ENCODE measurements at regions not wholly inside any gene's neighbourhood (a gene's known extent, or its start where the extent isn't known, plus 50 kb on each side); places are given as distances from the start of the nearest gene placed in this dataset.
"Not testable (repeated sequence)": the region's sequence is repeated elsewhere in the genome, so short reads cannot be mapped to it uniquely, and the experiment has no call there.

DNA sequence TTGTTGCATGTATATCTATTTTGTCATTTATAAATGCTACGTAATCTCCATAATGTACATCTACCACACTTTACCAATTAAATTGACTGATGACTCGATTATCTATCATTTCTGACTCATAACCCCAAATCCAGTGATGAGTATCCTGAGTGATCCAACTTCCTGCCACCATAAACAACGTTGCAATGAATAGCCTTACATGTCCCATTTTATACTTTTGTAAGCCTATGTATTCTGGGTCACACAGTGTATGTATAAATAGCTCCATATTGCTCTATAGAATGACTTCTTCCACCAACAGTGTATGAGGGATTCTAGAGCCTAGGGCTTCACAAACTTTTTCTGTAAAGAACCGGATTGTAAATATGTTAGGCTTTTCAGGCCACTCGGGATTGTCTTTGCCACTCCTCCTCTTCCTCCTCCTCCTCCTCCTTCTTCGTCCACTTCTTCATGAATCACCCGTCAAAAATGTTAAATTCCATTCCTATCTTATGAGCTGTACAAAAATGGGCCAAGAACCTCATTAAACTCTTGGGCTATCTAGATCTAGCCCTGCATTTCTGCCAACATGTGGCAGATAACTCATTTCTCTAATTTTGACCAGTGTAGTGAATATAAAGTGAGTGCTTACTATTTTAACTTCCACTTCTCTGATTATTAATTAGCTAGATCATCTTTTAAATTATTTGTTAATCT lies 672.2 kb upstream of the AMOT start:
- TF ChIP-seq, protein P1, sequence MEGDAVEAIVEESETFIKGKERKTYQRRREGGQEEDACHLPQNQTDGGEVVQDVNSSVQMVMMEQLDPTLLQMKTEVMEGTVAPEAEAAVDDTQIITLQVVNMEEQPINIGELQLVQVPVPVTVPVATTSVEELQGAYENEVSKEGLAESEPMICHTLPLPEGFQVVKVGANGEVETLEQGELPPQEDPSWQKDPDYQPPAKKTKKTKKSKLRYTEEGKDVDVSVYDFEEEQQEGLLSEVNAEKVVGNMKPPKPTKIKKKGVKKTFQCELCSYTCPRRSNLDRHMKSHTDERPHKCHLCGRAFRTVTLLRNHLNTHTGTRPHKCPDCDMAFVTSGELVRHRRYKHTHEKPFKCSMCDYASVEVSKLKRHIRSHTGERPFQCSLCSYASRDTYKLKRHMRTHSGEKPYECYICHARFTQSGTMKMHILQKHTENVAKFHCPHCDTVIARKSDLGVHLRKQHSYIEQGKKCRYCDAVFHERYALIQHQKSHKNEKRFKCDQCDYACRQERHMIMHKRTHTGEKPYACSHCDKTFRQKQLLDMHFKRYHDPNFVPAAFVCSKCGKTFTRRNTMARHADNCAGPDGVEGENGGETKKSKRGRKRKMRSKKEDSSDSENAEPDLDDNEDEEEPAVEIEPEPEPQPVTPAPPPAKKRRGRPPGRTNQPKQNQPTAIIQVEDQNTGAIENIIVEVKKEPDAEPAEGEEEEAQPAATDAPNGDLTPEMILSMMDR (IDR thresholded peaks at IDR 0.05): no peak
- Histone ChIP-seq H3K4me3 (no peak overlapping the region), H3K4me1 (peaks cover 0 to 4% (median 0%) of the 10 kb centered on the region in 4 donors), H3K27me3 (no peaks in the 10 kb centered on the region), H3K36me3 (no peaks in the 10 kb centered on the region), H3K9me3 (no peaks in the 10 kb centered on the region), H3K27ac (no peak overlapping the region)
- intact Hi-C loops (cut with DNase I; ENCODE audit: low total_unique reads): no loop called here
- DNase-seq: no peak

DNA sequence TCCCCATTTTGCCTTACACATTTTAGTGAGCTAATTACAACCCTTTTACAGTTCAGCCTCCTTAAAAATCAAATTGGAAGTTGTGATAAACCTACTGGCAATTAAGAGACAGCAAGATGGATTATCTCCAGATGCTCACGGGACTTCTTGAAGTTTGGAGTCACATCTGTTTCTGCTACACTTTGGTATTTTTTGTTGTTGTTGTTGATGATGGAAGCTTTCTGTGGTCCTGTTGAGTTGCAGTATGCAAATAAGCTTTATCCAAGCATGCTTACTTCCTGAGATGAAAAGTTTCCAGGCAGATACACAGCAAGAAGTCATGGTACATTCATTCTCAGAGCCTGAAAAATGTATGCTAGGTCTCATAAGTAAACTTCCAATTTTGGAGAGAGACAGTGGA lies 670.0 kb upstream of the AMOT start:
- Histone ChIP-seq H3K4me1 (peaks cover 0 to 4% (median 0%) of the 10 kb centered on the region in 4 donors), H3K4me3 (no peak overlapping the region), H3K36me3 (no peaks in the 10 kb centered on the region), H3K27ac (no peak overlapping the region), H3K27me3 (no peaks in the 10 kb centered on the region), H3K9me3 (no peaks in the 10 kb centered on the region)
- no peak for DNase-seq
- intact Hi-C loops (cut with DNase I; ENCODE audit: low total_unique reads): no loop called here
- TF ChIP-seq, protein P1 (IDR thresholded peaks at IDR 0.05): no peak

DNA sequence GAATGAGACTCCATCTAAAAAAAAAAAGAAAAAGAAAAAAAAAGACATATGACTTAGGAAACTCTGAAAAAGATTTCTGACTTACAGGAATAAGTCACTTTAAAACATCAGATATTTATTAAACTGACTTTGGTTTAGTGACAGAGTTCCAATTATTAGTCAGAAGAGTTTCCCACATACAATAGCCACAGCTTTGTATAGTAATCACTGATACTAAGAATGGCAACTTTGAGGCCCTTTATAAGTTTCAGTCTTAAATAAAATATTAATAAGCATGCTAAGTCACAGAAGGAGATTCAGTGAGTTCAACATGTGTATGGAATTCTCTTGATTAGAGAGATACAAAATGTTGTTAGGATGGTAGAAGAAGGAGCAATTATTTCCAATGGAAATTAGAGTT lies 652.3 kb upstream of the AMOT start:
- Histone ChIP-seq H3K27ac (no peak overlapping the region), H3K4me3 (no peak overlapping the region), H3K27me3 (no peaks in the 10 kb centered on the region), H3K36me3 (no peaks in the 10 kb centered on the region), H3K9me3 (no peaks in the 10 kb centered on the region), H3K4me1 (no peaks in the 10 kb centered on the region)
- intact Hi-C loops (cut with DNase I; ENCODE audit: low total_unique reads): no loop called here
- no peak for DNase-seq
- TF ChIP-seq, protein P1 (IDR thresholded peaks at IDR 0.05): no peak

DNA sequence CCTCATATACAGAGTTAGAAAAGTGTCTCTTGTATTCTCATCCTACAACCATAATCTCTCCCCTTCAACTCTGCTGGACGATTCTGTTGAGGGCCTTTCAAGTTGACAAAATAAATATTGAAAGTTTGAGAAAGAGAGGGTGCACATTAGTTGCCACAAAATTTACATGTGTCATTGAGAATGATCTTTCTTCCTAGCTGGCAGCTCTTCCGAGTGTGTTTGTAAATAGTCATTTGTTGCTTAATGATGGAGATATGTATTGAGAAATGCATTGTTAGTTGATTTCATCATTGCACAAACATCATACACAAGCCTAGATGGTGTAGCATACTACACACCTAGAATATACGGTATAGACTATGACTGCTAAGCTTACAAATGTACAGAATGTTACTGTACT lies 632.8 kb upstream of the AMOT start:
- Histone ChIP-seq H3K4me1 (no peaks in the 10 kb centered on the region), H3K9me3 (no peaks in the 10 kb centered on the region), H3K36me3 (no peaks in the 10 kb centered on the region), H3K27me3 (no peaks in the 10 kb centered on the region), H3K4me3 (no peak overlapping the region), H3K27ac (no peak overlapping the region)
- DNase-seq: no peak
- intact Hi-C loops (cut with DNase I; ENCODE audit: low total_unique reads): no loop called here
- TF ChIP-seq, protein P1 (IDR thresholded peaks at IDR 0.05): no peak

DNA sequence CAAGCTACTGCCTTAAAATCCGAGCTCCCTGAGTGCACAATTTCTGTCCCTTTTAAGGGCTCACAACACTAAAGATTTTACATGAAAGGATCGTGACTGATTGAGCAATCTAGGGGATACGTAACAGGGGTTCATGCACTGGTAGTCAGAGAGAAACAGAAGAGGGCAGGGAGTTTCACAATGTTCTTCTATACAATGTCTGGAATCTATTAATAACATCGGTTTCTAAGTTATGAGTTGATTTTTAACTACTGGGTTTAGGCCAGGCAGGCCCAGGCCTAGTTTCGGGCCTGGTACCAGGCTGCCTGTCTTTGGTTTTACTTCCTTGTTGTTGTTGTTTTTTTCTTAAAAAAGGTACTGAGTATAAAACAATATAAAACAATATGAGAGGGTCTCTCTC lies 632.4 kb upstream of the AMOT start:
- H3K27me3 ChIP-seq; H3K27ac ChIP-seq; H3K9me3 ChIP-seq; intact Hi-C loops (cut with DNase I; ENCODE audit: low total_unique reads); H3K36me3 ChIP-seq; H3K4me1 ChIP-seq; DNase-seq; H3K4me3 ChIP-seq: not testable (repeated sequence)

DNA sequence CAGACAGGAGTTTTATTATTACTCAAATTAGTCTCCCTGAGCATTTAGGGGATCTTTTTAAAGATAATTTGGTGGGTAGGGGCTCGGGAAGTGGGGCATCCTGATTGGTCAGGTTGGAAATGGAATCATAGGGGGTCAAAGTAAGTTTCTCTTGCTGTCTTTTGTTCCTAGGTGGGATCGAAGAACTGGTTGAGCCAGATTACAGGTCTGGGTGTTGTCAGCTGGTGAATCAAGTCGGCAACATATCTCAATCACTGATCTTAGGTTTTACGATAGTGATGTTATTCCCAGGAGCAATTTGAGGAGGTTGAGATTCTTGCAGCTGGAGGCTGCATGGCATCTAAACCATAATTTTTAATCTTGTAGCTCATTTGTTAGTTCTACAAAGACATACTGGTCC lies 629.5 kb upstream of the AMOT start:
- Histone ChIP-seq H3K9me3 (no peaks in the 10 kb centered on the region), H3K36me3 (no peaks in the 10 kb centered on the region), H3K4me1 (no peaks in the 10 kb centered on the region), H3K27me3 (no peaks in the 10 kb centered on the region), H3K27ac (no peak overlapping the region), H3K4me3 (no peak overlapping the region)
- DNase-seq: no peak
- intact Hi-C loops (cut with DNase I; ENCODE audit: low total_unique reads): no loop called here
- TF ChIP-seq, protein P1 (IDR thresholded peaks at IDR 0.05): no peak

Measured in tibial artery (tissue), 4 donors.